Endothelial cell of umbilical vein (primary cell): ENCODE measurements at regions not wholly inside any gene's neighbourhood (a gene's known extent, or its start where the extent isn't known, plus 50 kb on each side); places are given as distances from the start of the nearest gene placed in this dataset.
A peak's percentile ranks its signal among the peaks of the same experiment; 100 is the strongest.

Source experiments
- BruUV-seq: library from RNA; stranded (reverse); fragments of 400-500 nt; replicated peaks from 2 replicates; lab custom pipeline; 2021; lab: Mats Ljungman, UMichigan
- CTCF ChIA-PET: fragments of 300-600, 350-600 bp; sonication (Branson Sonifier 250); formaldehyde crosslinking; loops from one replicate; lab custom pipeline; 2021; ENCODE audit warnings: antibody characterized with exemption, inconsistent platforms; lab: Charles Lee
- POLR2A ChIA-PET: fragments of 300-600, 350-600 bp; sonication (Branson Sonifier 250); formaldehyde crosslinking; loops from one replicate; lab custom pipeline; 2021; ENCODE audit warnings: antibody characterized with exemption, inconsistent platforms; lab: Charles Lee
- DNase-seq: peaks from one replicate; pipeline ENCODE4 v3.0.0-alpha.2; 2011; ENCODE audit warnings: low read depth, low spot score
- FAIRE-seq: peaks from 2 replicates; lab custom pipeline; 2011; peaks lifted over from hg19 to GRCh38; lab: Jason Lieb, UNC
- H2AFZ ChIP-seq: 2 replicates; pipeline ENCODE4 v1.6.0; 2012; ENCODE audit warnings: low read depth, low read length, control low read depth, inconsistent platforms
- H3K27ac ChIP-seq: 2 replicates; pipeline ENCODE4 v1.5.1; 2011; ENCODE audit warnings: low read depth, mild to moderate bottlenecking, control low read depth, low read length, moderate library complexity; ENCODE audit not compliant: insufficient read depth
- H3K27me3 ChIP-seq, 2 experiments: 2 replicates each; pipeline versions ENCODE4 v1.6.0 to v1.6.1; 2011; ENCODE audit warnings: low read length in 2 of 2, mixed read lengths in 1 of 2; ENCODE audit not compliant: control insufficient read depth in 2 of 2, insufficient read depth in 2 of 2
- H3K36me3 ChIP-seq, 2 experiments: 2 replicates in 1 of 2; 3 replicates in 1 of 2; pipeline ENCODE4 v1.5.1; 2011; ENCODE audit warnings: low read length in 2 of 2, mild to moderate bottlenecking in 1 of 2, moderate library complexity in 1 of 2; ENCODE audit not compliant: control insufficient read depth in 2 of 2, insufficient read depth in 2 of 2; ENCODE audit errors: extremely low read depth in 1 of 2
- H3K4me1 ChIP-seq: 3 replicates; pipeline ENCODE4 v1.5.1; 2011; ENCODE audit warnings: mild to moderate bottlenecking, low read length; ENCODE audit not compliant: control insufficient read depth, insufficient read depth; ENCODE audit errors: extremely low read depth
- H3K4me2 ChIP-seq: 2 replicates; pipeline ENCODE4 v1.6.1; 2011; ENCODE audit warnings: low read length, control low read depth, mixed read lengths; ENCODE audit not compliant: insufficient read depth
- H3K4me3 ChIP-seq, 3 experiments: fragments of 200-600 bp in 1 of 3; sonication (generic), shearing (Covaris generic) in 1 of 3; replicated peaks in 1 of 3; 2 replicates each; pipeline ENCODE4 v1.5.1; 2011 to 2016; ENCODE audit warnings: control low read depth in 3 of 3, low read length in 3 of 3, mild to moderate bottlenecking in 2 of 3, inconsistent platforms in 1 of 3, low read depth in 1 of 3, moderate library complexity in 1 of 3; ENCODE audit not compliant: insufficient read depth in 1 of 3
- H3K79me2 ChIP-seq: 2 replicates; pipeline ENCODE4 v1.6.0; 2012; ENCODE audit warnings: low read length, inconsistent platforms; ENCODE audit not compliant: control insufficient read depth, insufficient read depth
- H3K9ac ChIP-seq: replicated peaks from 2 replicates; pipeline ENCODE3; 2011; ENCODE audit warnings: low read length, control low read depth; ENCODE audit not compliant: insufficient read depth; ENCODE audit errors: extremely low read depth
- H3K9me1 ChIP-seq: replicated peaks from 3 replicates; pipeline ENCODE4 v1.6.0; 2011; ENCODE audit warnings: mild to moderate bottlenecking, low read length; ENCODE audit not compliant: control insufficient read depth, insufficient read depth; ENCODE audit errors: extremely low read depth
- H3K9me3 ChIP-seq: replicated peaks from 2 replicates; pipeline ENCODE4 v1.5.1; 2012; ENCODE audit warnings: low read length, inconsistent platforms; ENCODE audit not compliant: control insufficient read depth, insufficient read depth
- H4K20me1 ChIP-seq: replicated peaks from 2 replicates; pipeline ENCODE3; 2011; ENCODE audit warnings: mild to moderate bottlenecking, low read length; ENCODE audit not compliant: control insufficient read depth, insufficient read depth; ENCODE audit errors: extremely low read depth
- FOS ChIP-seq: IDR thresholded peaks from 2 replicates; pipeline ENCODE4 v1.6.1; 2011; ENCODE audit warnings: mild to moderate bottlenecking, low read length, moderate library complexity, borderline replicate concordance; ENCODE audit not compliant: insufficient read depth
- GATA2 ChIP-seq: IDR thresholded peaks from 2 replicates; pipeline ENCODE4 v1.7.0; 2011; ENCODE audit warnings: low read depth, mild to moderate bottlenecking, moderate library complexity, mixed read lengths, low read length; ENCODE audit not compliant: insufficient read length, insufficient read depth
- JUN ChIP-seq: IDR thresholded peaks from 2 replicates; pipeline ENCODE4 v1.6.1; 2011; ENCODE audit warnings: borderline replicate concordance, low read depth; ENCODE audit not compliant: insufficient read length, insufficient read depth
- MYC ChIP-seq: IDR thresholded peaks from one replicate; pipeline ENCODE4 v1.6.1; 2011; ENCODE audit warnings: mild to moderate bottlenecking, low read depth, low read length
- POLR2A ChIP-seq: IDR thresholded peaks from 2 replicates; pipeline ENCODE4 v1.6.1; 2012; ENCODE audit warnings: low read depth, mild to moderate bottlenecking, control low read depth, low read length
- dilution Hi-C: fragments of 300-500 bp; cut with MboI; formaldehyde crosslinking; loops from one replicate; pipeline ENCODE4 v1.15.0; 2019; ENCODE audit warnings: low sequenced_read_pairs; ENCODE audit not compliant: extremely low pct_ligation_motif_present
- intact Hi-C: fragments of 100-400 bp; cut with micrococcal nuclease; formaldehyde crosslinking; loops from one replicate; pipeline ENCODE4 v1.10.0; 2022
- TF ChIP-seq, protein P1 (sequence below), 2 donors: IDR thresholded peaks; 1 replicate in 1 of 2; 2 replicates in 1 of 2; pipeline ENCODE4 v1.5.1; 2011; ENCODE audit warnings: low read length in 2 of 2, mild to moderate bottlenecking in 2 of 2, moderate library complexity in 2 of 2, control low read depth in 1 of 2, inconsistent platforms in 1 of 2, low read depth in 1 of 2; ENCODE audit not compliant: insufficient read depth in 1 of 2; ENCODE audit errors: extremely low read depth in 1 of 2
- TF ChIP-seq, protein P2 (sequence below): IDR thresholded peaks from 2 replicates; pipeline ENCODE4 v1.6.1; 2011; ENCODE audit not compliant: insufficient read depth, insufficient read length

DNA sequence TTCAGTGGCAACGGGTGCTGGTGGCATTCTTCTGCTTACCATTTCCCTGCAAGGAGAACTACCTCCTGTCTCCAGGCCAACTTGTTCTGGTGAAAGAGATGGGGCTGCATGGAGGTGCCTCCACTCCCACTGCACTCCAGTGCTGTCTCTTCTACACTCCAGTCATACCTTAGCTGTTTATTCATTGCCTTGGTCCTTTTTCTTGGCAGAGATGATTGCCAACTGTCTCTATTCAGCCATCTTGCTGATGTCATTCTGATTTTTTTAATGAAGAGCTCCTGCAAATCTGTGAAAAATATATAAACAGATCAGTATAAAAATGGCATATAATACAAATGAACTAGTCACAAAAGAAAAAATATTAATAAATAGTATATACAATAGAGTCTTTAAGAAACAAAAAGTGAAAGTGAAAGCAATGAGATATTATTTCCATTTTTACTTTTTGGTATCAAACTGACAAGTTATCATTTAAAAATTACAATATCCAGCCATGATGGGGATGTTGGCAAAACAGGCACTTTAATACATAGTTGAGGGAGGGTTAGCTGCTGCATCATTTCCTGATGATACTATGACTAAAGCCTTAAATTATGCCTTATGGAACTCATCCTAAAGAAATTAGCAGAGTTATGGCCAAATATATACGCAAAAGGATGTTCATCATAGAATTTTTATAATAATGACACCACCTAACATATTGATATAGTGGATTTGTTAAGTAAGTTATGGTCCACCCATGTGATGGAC lies 109.4 kb downstream of the CARTPT start:
- ChIA-PET POLR2A (no interaction called here), CTCF (interaction anchor here (1.1 to 1.3 kb wide), 2 partner anchors 9 kb away, joined by 3 read pairs; no protein-coding TSS in a partner anchor)
- no peaks in the 10 kb centered on the region for H3K4me1 ChIP-seq
- no peak overlapping the region for H3K4me2 ChIP-seq
- no peak for TF ChIP-seq GATA2
- TF ChIP-seq JUN, result peak; percentile 35
- TF ChIP-seq POLR2A, result no peak
- no peak for TF ChIP-seq MYC
- TF ChIP-seq, protein P1, sequence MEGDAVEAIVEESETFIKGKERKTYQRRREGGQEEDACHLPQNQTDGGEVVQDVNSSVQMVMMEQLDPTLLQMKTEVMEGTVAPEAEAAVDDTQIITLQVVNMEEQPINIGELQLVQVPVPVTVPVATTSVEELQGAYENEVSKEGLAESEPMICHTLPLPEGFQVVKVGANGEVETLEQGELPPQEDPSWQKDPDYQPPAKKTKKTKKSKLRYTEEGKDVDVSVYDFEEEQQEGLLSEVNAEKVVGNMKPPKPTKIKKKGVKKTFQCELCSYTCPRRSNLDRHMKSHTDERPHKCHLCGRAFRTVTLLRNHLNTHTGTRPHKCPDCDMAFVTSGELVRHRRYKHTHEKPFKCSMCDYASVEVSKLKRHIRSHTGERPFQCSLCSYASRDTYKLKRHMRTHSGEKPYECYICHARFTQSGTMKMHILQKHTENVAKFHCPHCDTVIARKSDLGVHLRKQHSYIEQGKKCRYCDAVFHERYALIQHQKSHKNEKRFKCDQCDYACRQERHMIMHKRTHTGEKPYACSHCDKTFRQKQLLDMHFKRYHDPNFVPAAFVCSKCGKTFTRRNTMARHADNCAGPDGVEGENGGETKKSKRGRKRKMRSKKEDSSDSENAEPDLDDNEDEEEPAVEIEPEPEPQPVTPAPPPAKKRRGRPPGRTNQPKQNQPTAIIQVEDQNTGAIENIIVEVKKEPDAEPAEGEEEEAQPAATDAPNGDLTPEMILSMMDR (IDR thresholded peaks at IDR 0.05; ENCODE audit: extremely low read depth in 1 of 2, insufficient read depth in 1 of 2, low read depth in 1 of 2, low read length in 2 of 2), result no peak
- TF ChIP-seq, protein P2, sequence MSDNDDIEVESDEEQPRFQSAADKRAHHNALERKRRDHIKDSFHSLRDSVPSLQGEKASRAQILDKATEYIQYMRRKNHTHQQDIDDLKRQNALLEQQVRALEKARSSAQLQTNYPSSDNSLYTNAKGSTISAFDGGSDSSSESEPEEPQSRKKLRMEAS, result no peak
- no peak for TF ChIP-seq FOS
- TSS peak; percentile 25 for BruUV-seq
- H3K4me3 ChIP-seq, result no peak overlapping the region
- H3K9me1 ChIP-seq, result no peaks in the 10 kb centered on the region
- H3K79me2 ChIP-seq, result no peaks in the 10 kb centered on the region
- DNase-seq (peak; percentile 28), FAIRE-seq (peak; percentile 4)
- intact Hi-C loops, result no loop called here
- H3K27ac ChIP-seq, result no peak overlapping the region
- H3K9ac ChIP-seq, result no peak overlapping the region
- H4K20me1 ChIP-seq, result no peaks in the 10 kb centered on the region
- H3K9me3 ChIP-seq, result no peaks in the 10 kb centered on the region
- H3K27me3 ChIP-seq, result peaks cover 0 to 5% of the 10 kb centered on the region in 2 experiments
- H2AFZ ChIP-seq, result no peak overlapping the region
- dilution Hi-C loops, result no loop called here
- H3K36me3 ChIP-seq, result no peaks in the 10 kb centered on the region
